CD4-positive, alpha-beta T cell treated with Interleukin-6 for 4 hours (primary cell): ENCODE measurements at regions not wholly inside any gene's neighbourhood (a gene's known extent, or its start where the extent isn't known, plus 50 kb on each side); places are given as distances from the start of the nearest gene placed in this dataset.

ENCODE experiments used
- DNase-seq: peaks from one replicate; pipeline ENCODE4 v3.0.0-alpha.2; 2020; ENCODE audit warnings: mixed read lengths

- no peak for DNase-seq
These were observed 283.5 kb downstream of the LRATD1 start for GRCh38 chr2:14915983-14916382.

GRCh38 chr2:14923820-14924580 is 291.5 kb downstream of the LRATD1 start:
- DNase-seq = no peak

GRCh38 chr2:14925471-14925870 is 293.0 kb downstream of the LRATD1 start:
- DNase-seq = no peak

DNA sequence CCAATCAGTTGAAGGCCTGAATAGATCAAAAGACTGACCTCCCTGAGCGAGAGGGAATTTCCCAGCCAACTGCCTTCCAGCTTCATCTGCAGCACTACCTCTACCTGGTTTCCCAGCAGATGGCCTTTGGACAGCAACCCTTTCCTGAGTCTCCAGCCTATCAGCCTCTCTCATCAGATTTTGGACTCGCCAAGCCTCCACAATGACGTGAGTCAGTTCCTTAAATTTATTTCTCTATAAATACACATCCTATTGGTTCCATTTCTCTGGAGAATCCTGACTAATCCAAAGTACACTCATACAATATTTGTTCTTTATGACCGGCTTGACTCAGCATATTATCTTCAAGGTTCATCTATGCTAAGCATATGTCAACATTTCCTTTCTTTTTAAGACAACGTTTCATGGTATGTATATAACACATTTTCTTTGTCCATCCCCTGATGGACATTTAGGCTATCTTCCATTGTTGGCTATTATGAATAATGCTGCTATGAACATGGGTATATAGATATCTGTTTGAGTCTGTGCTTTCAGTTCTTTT is 294.6 kb downstream of the LRATD1 start:
- no peak for DNase-seq

- no peak for DNase-seq
These were observed 295.5 kb downstream of the LRATD1 start for GRCh38 chr2:14928056-14928455.

GRCh38 chr2:14930441-14930840 is 297.9 kb downstream of the LRATD1 start:
- DNase-seq = no peak

GRCh38 chr2:14932285-14932684 is 299.8 kb downstream of the LRATD1 start:
- no peak for DNase-seq

- no peak for DNase-seq
These were observed 301.2 kb downstream of the LRATD1 start for GRCh38 chr2:14933753-14934152.

DNA sequence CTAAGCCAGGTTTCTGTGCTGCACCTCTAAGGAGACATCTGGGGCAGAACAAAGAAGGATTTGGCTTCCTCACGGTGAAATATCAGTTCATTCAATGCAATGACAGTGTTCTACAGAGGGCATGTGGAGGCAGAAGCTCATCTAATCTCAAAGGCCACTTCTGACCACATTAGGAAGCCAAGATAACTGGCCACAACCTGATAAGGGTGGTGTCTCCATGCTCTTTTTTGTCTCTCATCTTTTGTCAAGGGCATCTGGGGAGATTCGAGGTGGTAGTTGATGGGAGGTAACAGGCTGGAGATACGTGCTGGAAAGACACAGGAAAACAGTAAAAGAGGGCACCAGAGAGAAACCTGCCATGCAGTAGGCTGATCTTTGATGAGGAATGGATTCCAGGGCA is 303.9 kb downstream of the LRATD1 start:
- no peak for DNase-seq

GRCh38 chr2:14937336-14937735 is 304.8 kb downstream of the LRATD1 start:
- no peak for DNase-seq

DNA sequence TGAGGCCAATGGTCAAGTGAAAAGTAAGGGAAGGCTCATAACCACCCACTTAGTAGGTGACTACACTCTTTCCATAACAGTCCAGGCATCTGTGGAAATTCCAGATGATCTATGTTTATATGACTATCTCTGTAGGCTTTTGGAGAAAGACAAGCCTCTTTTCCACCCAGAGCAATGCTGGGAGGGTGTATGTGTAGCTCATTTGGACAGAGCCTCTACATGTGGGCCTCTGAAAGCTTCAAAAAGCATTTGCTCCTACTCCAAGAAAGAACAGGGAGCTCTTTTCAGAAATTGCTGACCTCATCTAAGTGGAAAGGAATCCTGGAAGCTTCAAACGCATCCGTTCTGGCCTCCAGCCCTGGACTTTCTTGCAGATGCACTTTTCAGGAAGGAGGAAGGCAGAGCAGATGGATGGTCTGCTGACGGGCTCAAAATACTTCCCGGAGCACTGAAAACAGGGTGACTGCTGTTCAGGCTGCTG is 308.7 kb downstream of the LRATD1 start:
- DNase-seq = no peak

- DNase-seq = no peak
These were observed 310.5 kb downstream of the LRATD1 start for GRCh38 chr2:14942987-14943386.

DNA sequence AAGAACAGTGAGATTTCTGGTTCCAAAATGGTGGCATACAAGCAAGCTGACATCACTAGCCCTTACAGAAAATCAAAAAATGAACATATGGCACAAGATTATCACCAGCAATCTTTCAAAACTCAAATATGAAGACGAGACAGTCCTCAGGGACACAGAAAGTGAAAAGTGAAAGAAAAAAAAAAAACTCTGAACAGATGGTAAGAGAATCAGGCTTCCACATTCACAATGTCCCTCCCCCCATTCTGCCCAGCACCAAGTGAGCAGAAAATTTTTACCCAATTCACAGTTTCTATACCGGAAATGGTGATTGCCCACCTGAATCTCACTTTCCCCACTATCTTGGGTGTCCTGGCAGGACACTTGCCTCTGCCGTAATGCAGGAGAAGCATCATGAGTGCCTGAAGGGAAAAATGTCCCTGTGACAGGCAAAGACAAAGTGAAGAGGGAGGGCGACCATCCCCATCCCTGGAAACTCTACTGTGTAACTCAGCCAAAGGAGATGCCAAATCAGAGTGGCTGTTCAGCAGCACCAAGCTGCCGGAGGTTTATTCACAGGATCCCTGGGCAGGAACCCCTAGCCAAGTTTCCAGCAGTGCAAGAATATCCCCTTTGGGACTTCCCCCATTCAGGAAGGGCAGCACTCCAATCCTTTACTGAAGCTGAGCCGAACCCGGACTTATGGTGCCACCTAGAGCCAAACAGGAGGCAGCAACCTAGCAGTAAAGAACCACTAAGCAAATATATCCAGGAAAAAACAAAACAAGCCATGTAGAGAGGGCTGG is 312.2 kb downstream of the LRATD1 start:
- no peak for DNase-seq

- DNase-seq = no peak
These were observed 319.2 kb downstream of the LRATD1 start for GRCh38 chr2:14951569-14952285.

DNA sequence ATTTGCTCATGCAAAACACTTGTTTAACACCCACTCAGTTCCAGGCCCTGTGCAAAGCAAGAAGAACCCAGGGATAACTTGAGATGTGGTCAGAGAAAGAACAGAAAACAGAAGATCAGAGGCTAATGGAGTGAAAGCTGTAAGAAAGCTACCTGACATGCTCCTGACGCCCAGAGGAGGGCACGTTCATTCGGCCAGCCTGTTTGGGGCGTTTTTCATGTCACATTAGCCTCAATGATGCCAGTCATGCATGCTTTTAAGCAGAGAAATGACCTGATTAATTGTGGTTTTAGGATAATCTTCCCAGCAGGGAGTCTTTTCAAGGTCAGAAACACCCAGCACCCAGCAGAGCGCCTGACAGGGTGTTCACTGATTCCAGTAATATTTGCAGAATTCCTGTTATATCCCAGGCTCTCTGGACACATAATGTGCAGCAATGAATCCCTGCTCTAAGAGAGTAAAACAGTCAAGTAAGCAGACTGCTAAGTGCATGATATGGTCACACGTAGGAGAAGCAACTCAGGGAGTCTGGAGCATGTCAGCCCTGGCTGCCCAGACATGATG is 320.0 kb downstream of the LRATD1 start:
- DNase-seq = no peak

DNA sequence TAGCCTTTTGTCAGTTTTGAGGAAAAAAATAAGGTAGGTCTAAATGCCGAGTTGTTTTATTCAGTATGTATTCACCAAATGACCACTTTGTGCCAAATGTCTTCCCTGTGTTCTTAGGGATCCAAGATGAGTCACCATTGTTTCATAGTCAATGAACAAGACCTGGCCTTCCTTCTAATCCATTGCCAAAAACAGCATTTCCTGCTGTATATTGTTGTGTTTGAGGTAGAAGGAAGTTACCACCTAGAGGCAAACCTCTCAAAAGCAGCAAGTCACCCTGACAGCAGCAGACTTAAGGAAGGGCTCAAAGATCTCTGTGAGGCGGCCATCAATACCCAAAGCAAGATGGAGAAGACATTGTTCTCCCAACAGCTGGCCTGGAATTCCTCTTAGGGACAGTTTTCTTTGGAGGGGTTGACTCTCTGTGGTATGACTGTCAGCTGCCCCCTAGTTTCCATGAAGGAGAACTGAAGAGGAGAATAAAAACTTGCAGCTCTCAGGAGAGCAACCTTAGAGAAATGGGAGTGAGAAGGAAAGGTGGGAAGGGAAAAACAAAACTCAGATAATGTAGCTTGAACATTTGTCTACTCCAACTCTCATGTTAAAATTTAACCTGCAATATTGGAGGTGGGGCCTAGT is 328.3 kb downstream of the LRATD1 start:
- DNase-seq = no peak

- DNase-seq = no peak
These were observed 335.2 kb downstream of the LRATD1 start for GRCh38 chr2:14967729-14968128.

DNA sequence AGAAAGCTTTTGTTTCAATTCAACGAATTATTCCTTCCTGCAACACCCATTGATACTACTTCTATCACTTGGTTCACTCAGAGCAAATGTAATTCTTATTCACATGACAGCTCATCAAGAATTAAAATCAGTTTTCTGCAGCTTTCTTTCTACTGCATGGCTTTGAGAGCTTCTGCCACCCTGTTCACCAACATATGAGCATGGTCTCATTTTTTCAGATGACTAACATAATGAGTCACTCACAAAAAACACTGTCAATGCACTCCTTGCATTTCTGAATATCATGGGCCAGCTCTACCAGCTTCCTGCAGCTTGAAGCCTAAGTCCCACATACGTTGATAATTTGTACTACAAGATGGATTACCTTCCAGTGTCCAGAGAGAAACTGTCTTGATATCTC is 342.9 kb downstream of the LRATD1 start:
- DNase-seq = no peak

GRCh38 chr2:14977021-14977420 is 344.5 kb downstream of the LRATD1 start:
- DNase-seq = no peak

DNA sequence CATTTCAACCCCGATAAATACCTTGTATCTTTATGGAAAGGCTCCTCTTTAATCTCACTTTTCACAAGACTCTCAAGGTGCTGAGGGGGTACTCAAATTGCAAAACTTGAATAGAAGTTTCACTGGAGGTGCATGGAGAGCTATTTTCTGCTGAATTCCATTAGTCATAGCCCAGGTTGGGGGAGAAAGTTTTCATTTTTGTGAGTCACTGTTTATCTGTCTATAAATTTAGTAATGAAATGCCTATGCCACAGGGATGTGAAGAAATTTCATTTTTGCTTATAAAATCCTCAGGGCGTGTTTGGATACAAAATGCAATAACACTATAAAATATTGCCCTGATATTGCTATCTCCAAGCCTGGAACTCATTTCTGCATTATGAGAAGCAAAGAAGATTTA is 346.3 kb downstream of the LRATD1 start:
- no peak for DNase-seq

DNA sequence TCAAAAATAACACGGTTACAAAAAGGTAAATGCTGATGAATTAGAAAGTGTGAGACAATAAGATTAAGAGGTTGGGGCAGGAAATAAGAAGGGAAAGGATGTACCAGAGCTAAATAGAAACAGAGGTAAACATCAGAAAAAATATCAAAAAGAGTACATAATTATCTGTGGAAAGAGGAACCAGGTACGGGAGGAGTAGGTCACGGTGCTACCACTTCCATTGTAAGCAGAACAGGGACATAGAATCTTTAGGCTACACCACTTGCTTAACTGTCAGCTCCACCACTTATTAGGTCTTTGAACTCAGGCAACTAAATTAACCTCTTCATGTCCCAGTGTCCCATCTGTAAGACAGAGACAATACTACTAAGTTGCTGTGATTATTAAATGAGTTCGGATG is 350.3 kb downstream of the LRATD1 start:
- no peak for DNase-seq

DNA sequence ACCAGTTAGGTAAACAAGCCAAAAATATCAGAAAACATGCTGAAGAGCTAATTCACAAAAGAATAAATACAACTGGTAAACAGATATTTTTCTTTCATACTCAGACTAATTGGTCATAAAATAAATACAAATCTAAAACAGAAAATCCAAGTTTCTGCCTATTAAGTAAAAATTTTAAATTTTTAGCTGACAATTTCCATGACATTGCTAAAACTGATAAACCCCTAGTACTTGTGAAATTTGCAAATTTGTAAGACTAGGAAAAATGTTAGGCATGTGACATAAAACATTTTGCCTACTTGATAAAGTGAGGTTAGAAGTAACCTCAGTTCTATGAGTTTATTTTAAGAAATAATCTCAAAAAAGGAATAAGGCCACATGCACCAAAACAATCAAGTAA is 356.1 kb downstream of the LRATD1 start:
- no peak for DNase-seq
